HG02571 (cell line): ENCODE measurements at regions not wholly inside any gene's neighbourhood (a gene's known extent, or its start where the extent isn't known, plus 50 kb on each side); places are given as distances from the start of the nearest gene placed in this dataset.
"Not testable (repeated sequence)": the region's sequence is repeated elsewhere in the genome, so short reads cannot be mapped to it uniquely, and the experiment has no call there.

Experiments used
- ATAC-seq: cut with Tn5 transposase; IDR thresholded peaks from one replicate; pipeline ENCODE4 v1.9.1; 2021; ENCODE audit warnings: mild to moderate bottlenecking, moderate library complexity; ENCODE audit not compliant: unreplicated experiment

DNA sequence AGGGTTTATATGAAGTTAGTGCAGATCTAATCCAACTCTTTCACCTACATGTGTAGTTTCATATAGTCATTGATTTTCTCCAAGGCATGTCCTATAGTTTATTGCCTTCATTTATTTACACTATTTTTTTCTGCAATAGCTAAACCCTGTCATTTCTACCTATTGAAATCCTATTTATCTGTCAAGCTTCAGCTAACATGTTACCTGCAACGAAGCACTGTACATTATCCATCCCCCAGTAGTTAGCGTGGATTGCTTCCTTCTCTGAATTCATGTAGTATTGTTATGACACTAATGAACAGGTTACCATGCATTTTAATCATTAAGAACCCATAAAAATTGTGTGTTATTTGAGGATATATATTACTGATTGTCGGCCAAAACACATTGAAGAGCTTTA lies 742.9 kb upstream of the PCDH20 start:
- ATAC-seq: no peak

DNA sequence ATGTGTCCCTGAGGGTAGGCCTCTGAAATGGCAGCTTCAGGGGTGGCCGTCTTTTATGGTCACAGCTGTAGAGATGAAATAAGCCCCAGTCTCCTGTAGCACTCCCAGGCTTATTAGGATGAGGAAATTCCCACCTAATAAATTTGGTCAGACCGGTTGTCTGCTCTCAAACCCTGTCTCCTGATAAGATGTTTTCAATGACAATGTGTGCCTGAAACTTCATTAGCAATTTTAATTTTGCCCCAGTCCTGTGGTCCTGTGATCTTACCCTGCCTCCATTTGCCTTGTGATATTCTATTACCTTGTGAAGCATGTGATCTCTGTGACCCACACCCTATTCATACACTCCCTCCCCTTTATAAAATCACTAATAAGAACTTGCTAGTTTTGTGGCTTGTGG lies 736.1 kb upstream of the PCDH20 start:
- ATAC-seq: not testable (repeated sequence)

DNA sequence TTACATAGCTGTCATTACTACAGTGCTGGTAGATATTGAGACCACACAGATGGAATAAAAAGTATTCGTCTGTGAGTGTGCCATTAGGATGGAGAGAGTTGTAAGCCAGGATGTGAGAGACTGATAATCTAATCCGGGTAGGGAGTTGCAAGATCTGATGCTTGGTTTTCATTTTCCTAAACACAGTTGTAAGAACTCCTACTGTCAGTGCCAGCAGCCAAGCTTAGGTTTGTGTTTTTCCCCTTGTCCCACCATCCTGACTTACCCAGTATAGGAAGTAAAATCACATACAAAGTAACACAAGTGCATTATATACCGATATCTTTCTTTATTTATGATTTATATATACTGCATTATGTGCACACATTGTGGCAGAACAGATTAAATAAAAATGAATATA lies 726.4 kb upstream of the PCDH20 start:
- no peak for ATAC-seq

GRCh38 chr13:62139597-62139996 lies 723.9 kb upstream of the PCDH20 start:
- no peak for ATAC-seq

DNA sequence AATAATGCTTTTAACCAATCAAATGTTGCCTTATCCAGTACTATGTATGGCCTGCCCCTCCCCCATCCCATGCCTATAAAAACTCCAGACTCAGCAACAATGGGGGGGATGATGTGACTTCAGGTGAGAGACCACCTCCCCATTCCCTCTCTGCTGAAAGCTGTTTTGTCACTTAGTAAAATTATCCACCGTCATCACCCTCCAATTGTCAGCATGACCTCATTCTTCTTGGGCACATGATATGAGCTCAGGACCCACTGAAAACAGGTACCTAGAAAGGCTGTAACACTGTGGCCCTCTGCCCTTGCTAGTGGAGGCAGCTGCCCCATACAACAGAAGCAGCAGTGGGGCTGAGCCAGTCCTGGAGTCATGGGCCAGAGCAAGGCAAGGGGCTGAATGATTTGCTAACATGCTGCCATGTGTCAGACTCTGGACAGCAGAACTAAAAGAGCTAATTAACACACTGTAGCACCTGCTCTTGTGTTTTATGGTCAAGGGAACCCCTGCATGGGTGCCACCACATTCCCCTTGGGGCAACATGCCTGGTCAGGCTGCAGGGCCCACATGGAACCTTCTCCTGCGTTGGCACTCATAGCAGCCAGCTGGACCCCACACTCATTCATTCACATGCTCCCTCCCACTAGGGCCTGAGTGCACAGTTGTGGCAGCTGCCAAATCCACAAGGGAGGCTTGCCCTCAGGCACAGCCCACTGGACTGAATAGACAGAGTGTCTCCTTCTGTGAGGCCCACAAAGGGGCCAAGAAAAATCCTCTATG lies 722.2 kb upstream of the PCDH20 start:
- ATAC-seq: no peak

DNA sequence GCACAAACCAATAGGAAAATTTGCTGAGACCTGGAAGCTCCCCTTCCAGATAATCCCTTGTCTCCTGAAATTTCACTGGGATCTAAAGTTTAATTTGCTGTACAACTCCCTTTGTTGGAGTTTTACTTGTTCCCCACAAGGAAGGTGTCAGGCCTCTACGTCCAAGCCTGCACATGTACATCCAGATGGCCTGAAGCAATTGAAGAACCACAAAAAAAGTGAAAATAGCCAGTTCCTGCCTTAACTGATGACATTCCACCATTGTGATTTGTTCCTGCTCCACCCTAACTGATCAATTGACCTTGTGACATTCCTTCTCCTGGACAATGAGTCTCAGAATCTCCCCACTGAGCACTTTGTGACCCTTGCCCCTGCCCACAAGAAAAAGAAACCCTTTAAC lies 716.0 kb upstream of the PCDH20 start:
- no peak for ATAC-seq

DNA sequence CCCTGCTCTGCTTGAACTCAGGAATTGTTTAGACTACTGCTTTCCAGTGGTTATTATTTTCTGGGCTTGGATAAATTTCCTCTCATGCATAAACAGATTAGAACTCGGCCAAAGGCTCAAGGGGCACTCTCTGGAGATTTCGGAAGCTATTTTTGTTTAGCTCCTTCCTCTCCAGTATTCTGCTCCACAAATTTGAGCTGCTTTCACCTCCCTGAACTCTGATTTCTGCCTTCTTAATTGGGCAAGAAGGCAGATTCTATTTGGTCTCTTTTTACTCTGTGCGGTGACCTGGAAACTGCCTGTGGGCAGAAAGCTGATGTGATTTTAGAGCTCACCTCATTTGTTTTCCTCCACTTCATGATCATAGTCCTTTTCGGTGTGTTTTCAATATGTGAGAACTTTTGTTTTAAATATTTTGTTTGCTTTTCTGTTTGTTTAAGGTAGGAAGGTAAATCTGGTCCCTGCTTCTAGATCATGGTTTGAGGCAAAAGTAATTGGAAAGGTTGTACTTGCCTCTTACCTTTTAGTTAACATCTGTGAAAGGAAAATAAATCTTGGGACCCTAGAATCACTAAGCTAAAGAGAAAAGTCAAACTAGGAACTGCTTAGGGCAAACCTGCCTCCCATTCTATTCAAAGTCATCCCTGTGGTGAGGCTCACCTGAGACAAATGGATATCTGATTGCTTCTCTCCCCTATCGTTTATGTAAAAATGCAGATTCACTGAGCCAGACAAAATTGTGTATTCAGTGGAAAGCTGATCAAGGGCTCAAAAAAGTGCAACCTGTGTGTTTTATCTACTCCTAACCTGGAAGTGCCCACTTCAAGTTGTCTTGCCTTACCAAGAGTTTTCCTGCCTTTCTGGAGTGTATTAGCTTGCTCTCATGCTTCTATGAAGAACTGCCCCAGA lies 714.7 kb upstream of the PCDH20 start:
- ATAC-seq: no peak

DNA sequence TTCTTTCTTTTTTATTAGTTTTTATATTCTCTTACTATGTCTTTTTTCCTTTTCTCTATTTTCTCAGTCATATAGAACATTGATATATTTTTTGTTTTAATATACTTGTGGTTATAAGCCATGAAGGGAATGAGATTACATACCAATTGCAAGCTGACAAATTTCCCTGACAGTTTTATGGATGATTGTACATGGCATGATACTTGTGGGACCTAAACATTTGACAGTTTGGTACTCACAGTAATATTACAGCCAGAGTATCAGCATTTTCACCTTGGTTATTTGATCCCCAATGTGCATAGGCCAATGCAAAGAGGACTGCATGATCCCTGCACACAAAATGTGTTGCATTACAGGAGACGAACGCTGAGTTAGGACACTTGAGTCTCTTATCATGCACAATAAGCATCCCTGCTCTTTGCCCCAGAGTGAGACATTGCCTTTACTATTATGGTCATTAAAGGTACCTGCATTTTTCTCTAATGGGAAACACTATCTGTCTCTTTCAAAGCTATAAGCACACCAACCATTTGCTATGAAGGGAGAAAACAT lies 713.4 kb upstream of the PCDH20 start:
- no peak for ATAC-seq

- ATAC-seq: no peak
Measured at GRCh38 chr13:62126400-62126799, 710.8 kb upstream of the PCDH20 start.

- no peak for ATAC-seq
Measured at GRCh38 chr13:62125451-62125850, 709.8 kb upstream of the PCDH20 start.

- ATAC-seq: no peak
Measured at GRCh38 chr13:62123409-62123808, 707.8 kb upstream of the PCDH20 start.

DNA sequence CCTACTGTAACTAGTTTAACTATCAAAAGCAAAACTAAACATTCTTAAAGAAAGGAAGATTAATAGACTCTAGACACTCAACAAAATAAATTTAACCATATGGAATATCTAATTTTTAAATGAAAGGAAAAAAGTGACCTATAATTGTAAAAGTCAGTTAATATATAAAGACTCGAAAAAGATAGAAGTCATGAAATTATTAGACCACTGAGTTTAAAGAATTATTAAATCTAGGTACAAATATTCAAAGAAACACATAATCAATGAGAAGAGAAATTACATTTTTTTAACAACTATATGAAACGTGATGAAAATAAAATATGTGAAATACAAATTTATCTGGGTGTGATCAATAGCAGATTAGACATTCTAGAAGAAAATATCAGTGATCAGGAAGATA lies 706.8 kb upstream of the PCDH20 start:
- ATAC-seq: no peak

DNA sequence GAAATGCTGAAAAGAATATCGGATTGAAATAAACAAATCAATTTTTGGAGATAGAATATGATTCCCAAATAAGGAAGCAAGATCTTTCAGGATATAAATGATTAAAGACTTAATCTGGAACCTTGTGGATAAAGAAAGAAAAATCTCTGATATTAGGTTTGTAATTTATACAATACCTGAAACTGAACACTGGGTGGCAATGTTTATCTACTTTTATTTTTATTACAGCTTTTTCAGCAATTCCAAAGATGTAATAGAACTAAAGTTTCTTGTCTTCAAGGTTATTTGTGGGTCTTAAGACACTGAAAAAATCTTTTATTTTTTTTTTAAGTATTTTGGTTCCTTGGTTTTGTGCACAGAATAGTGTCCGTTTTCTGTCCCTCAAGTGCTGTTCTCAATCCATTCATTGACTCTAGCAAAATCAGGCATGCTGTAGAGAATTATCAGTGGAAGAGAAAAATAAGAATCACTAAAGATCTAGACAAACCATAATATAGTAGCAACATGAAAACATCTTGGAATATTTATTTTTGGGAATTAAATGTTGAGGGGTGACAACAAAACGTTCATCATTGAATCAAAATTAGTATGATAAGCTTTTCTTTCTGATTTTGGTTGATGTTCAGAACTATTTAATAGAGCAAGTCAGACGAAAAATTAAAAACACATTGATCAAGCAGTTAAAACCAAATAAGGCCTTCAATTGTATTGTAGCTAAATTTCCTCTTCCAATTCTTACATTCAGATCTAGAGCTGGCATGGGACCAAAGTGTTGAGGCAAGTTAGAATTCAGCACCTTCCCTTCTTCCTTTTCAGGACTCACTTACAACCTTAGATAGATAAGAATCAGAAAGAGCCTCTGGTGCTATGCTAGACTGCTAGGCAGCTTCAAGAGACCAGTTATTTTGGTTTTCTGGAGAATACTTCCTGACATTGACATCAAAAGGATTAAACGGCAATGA lies 704.4 kb upstream of the PCDH20 start:
- ATAC-seq: no peak

GRCh38 chr13:62115831-62116230 lies 700.2 kb upstream of the PCDH20 start:
- ATAC-seq: no peak

GRCh38 chr13:62113179-62113578 lies 697.5 kb upstream of the PCDH20 start:
- no peak for ATAC-seq

DNA sequence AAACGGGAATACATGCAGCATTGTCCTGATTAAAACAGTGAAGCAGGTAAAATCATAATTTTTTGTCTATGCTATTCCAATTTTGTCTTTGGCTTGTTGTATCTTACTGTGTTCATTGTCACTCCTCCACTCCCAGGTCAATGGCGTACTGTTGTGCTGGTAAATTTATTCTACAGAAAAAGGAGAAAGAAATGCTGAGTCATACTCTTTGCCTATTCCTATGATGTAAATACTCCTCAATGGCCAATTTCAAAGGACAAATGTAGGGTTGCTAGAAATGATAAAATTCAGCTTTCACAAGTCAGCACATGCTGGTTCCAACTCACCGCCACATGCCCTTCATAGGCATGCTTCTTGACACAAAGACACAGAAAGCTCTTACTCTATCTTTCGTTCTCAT lies 694.4 kb upstream of the PCDH20 start:
- ATAC-seq: no peak

- ATAC-seq: not testable (repeated sequence)
Measured at GRCh38 chr13:62104136-62104535, 688.5 kb upstream of the PCDH20 start.

GRCh38 chr13:62096652-62097051 lies 681.0 kb upstream of the PCDH20 start:
- no peak for ATAC-seq

GRCh38 chr13:62094932-62095331 lies 679.3 kb upstream of the PCDH20 start:
- ATAC-seq: no peak

DNA sequence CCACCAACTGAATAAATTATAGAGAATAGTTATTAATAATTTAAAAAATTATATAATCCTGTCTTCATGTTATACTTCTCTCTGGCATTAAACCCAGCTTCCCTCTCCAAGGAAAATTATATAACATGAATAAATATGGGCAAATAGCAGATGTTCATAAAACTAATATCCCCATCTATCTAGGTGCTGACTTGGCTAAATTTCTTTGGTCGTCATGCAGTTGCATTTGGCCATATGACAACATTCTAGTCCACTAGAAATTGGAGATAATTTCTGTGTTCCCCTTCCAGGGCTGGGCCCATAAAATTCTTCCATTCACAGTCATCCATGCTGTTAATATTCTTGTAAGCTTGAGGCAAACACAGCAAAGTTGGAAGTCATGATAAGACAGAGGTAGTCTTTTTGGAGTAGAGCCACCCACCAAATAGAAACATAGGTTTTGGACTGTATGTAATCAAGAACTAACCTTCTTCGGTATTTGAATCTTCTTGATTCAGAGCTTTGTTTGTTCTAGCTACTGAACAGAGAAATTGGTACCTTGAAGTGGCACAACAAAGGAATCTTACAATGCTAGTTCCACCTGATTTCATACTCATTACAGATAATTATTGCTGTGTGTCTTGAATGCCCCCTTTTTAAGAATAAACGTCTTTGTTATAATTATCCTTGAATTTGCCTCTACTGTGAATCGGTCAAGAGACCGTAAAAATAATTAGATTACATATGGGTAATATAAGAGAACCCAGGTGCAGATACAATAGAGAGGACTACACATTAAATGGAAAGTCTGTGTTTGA lies 678.5 kb upstream of the PCDH20 start:
- no peak for ATAC-seq
